Astrocyte (in vitro differentiated cells and primary cell): ENCODE measurements at regions not wholly inside any gene's neighbourhood (a gene's known extent, or its start where the extent isn't known, plus 50 kb on each side); places are given as distances from the start of the nearest gene placed in this dataset.

ENCODE experiments used
- DNase-seq: peaks from one replicate; pipeline ENCODE4 v3.0.0-alpha.2; 2010; ENCODE audit warnings: low read depth
- FAIRE-seq: peaks from 2 replicates; lab custom pipeline; 2011; peaks lifted over from hg19 to GRCh38; lab: Jason Lieb, UNC
- H2AFZ ChIP-seq: 2 replicates; pipeline ENCODE4 v1.6.0; 2012; ENCODE audit warnings: low read depth, low read length, inconsistent platforms
- H3K27ac ChIP-seq: 2 replicates; pipeline ENCODE4 v1.5.1; 2011; ENCODE audit warnings: low read depth, low read length, inconsistent platforms
- H3K27me3 ChIP-seq: 2 replicates; pipeline ENCODE4 v1.6.0; 2011; ENCODE audit warnings: low read length, inconsistent platforms; ENCODE audit not compliant: insufficient read depth
- H3K36me3 ChIP-seq: 2 replicates; pipeline ENCODE4 v1.5.1; 2011; ENCODE audit warnings: low read length, inconsistent platforms; ENCODE audit not compliant: insufficient read depth
- H3K4me1 ChIP-seq: 2 replicates; pipeline ENCODE4 v1.5.1; 2011; ENCODE audit warnings: low read length, inconsistent platforms; ENCODE audit not compliant: insufficient read depth
- H3K4me2 ChIP-seq: 2 replicates; pipeline ENCODE4 v1.6.0; 2012; ENCODE audit warnings: low read length, inconsistent platforms
- H3K4me3 ChIP-seq: 2 replicates; pipeline ENCODE4 v1.5.1; 2011; ENCODE audit warnings: low read depth, mild to moderate bottlenecking, low read length, inconsistent platforms; ENCODE audit not compliant: insufficient read depth
- H3K79me2 ChIP-seq: 2 replicates; pipeline ENCODE4 v1.6.0; 2012; ENCODE audit warnings: mild to moderate bottlenecking, low read length, inconsistent platforms; ENCODE audit not compliant: insufficient read depth
- H3K9ac ChIP-seq: 2 replicates; pipeline ENCODE4 v1.6.0; 2012; ENCODE audit warnings: mild to moderate bottlenecking, low read length, inconsistent platforms
- H3K9me3 ChIP-seq: 2 replicates; pipeline ENCODE4 v1.5.1; 2012; ENCODE audit warnings: low read depth, mild to moderate bottlenecking, low read length, inconsistent platforms; ENCODE audit not compliant: insufficient read depth
- H4K20me1 ChIP-seq: 2 replicates; pipeline ENCODE4 v1.6.0; 2012; ENCODE audit warnings: low read length, inconsistent platforms; ENCODE audit not compliant: insufficient read depth
- H3K27ac Mint-ChIP-seq: one replicate; pipeline ENCODE4 v1.8.0; 2021; ENCODE audit warnings: mild to moderate bottlenecking, mixed read lengths; ENCODE audit not compliant: unreplicated experiment
- H3K27me3 Mint-ChIP-seq: one replicate; pipeline ENCODE4 v1.8.0; 2021; ENCODE audit warnings: low read depth, mixed read lengths; ENCODE audit not compliant: unreplicated experiment
- H3K36me3 Mint-ChIP-seq: one replicate; pipeline ENCODE4 v1.8.0; 2021; ENCODE audit warnings: low read depth, mixed read lengths; ENCODE audit not compliant: unreplicated experiment
- H3K4me1 Mint-ChIP-seq: one replicate; pipeline ENCODE4 v1.8.0; 2021; ENCODE audit warnings: low read depth, mixed read lengths; ENCODE audit not compliant: unreplicated experiment
- H3K4me3 Mint-ChIP-seq: one replicate; pipeline ENCODE4 v1.8.0; 2021; ENCODE audit warnings: mild to moderate bottlenecking, moderate library complexity, mixed read lengths; ENCODE audit not compliant: unreplicated experiment
- H3K9me3 Mint-ChIP-seq: one replicate; pipeline ENCODE4 v1.8.0; 2021; ENCODE audit warnings: mild to moderate bottlenecking, mixed read lengths; ENCODE audit not compliant: unreplicated experiment
- EZH2 ChIP-seq: IDR thresholded peaks from 2 replicates; pipeline ENCODE4 v1.6.1; 2012; ENCODE audit warnings: mild to moderate bottlenecking, low read length, inconsistent platforms; ENCODE audit not compliant: insufficient read depth
- TF ChIP-seq, protein P1 (sequence below): IDR thresholded peaks from 2 replicates; pipeline ENCODE4 v1.5.1; 2011; ENCODE audit warnings: low read depth, mild to moderate bottlenecking, inconsistent platforms, low read length, moderate library complexity; ENCODE audit not compliant: insufficient read depth

- Histone ChIP-seq H3K4me1 (peaks cover 3% of the 10 kb centered on the region), H4K20me1 (no peaks in the 10 kb centered on the region), H3K4me3 (no peak overlapping the region), H3K27me3 (no peaks in the 10 kb centered on the region), H3K4me2 (no peak overlapping the region), H3K79me2 (no peaks in the 10 kb centered on the region), H2AFZ (no peak overlapping the region), H3K9ac (no peak overlapping the region), H3K36me3 (no peaks in the 10 kb centered on the region), H3K9me3 (no peaks in the 10 kb centered on the region), H3K27ac (no peak overlapping the region)
- Mint-ChIP-seq H3K9me3 (no peaks in the 10 kb centered on the region), H3K4me1 (peaks cover 11% of the 10 kb centered on the region), H3K27ac (no peak overlapping the region), H3K36me3 (no peaks in the 10 kb centered on the region), H3K4me3 (no peak overlapping the region), H3K27me3 (no peaks in the 10 kb centered on the region)
- no peak for FAIRE-seq
- no peak for DNase-seq
- no peak for TF ChIP-seq EZH2
- TF ChIP-seq, protein P1, sequence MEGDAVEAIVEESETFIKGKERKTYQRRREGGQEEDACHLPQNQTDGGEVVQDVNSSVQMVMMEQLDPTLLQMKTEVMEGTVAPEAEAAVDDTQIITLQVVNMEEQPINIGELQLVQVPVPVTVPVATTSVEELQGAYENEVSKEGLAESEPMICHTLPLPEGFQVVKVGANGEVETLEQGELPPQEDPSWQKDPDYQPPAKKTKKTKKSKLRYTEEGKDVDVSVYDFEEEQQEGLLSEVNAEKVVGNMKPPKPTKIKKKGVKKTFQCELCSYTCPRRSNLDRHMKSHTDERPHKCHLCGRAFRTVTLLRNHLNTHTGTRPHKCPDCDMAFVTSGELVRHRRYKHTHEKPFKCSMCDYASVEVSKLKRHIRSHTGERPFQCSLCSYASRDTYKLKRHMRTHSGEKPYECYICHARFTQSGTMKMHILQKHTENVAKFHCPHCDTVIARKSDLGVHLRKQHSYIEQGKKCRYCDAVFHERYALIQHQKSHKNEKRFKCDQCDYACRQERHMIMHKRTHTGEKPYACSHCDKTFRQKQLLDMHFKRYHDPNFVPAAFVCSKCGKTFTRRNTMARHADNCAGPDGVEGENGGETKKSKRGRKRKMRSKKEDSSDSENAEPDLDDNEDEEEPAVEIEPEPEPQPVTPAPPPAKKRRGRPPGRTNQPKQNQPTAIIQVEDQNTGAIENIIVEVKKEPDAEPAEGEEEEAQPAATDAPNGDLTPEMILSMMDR = no peak
Observed at GRCh38 chr4:111499706-111500105, 645.5 kb upstream of the FAM241A start.

- H3K4me1 ChIP-seq = no peaks in the 10 kb centered on the region
- no peak overlapping the region for H3K4me3 ChIP-seq
- H3K27ac ChIP-seq = no peak overlapping the region
- no peak overlapping the region for H3K4me2 ChIP-seq
- H3K4me1 Mint-ChIP-seq = peaks cover 7% of the 10 kb centered on the region
- H3K27me3 Mint-ChIP-seq = no peaks in the 10 kb centered on the region
- no peak overlapping the region for H3K9ac ChIP-seq
- DNase-seq (no peak), FAIRE-seq (peak; percentile 50)
- H3K36me3 ChIP-seq = no peaks in the 10 kb centered on the region
- no peaks in the 10 kb centered on the region for H4K20me1 ChIP-seq
- no peaks in the 10 kb centered on the region for H3K9me3 ChIP-seq
- H2AFZ ChIP-seq = no peak overlapping the region
- no peaks in the 10 kb centered on the region for H3K36me3 Mint-ChIP-seq
- H3K79me2 ChIP-seq = no peaks in the 10 kb centered on the region
- TF ChIP-seq, protein P1 = no peak
- TF ChIP-seq EZH2 = no peak
- no peaks in the 10 kb centered on the region for H3K9me3 Mint-ChIP-seq
- H3K27me3 ChIP-seq = no peaks in the 10 kb centered on the region
- H3K4me3 Mint-ChIP-seq = no peak overlapping the region
- H3K27ac Mint-ChIP-seq = no peak overlapping the region
Observed at GRCh38 chr4:111500858-111501257, 644.4 kb upstream of the FAM241A start.

GRCh38 chr4:111501946-111502345 lies 643.3 kb upstream of the FAM241A start:
- Mint-ChIP-seq H3K4me1 (peaks cover 14% of the 10 kb centered on the region), H3K36me3 (no peaks in the 10 kb centered on the region), H3K4me3 (no peak overlapping the region), H3K27ac (no peak overlapping the region), H3K9me3 (no peaks in the 10 kb centered on the region), H3K27me3 (no peaks in the 10 kb centered on the region)
- no peak overlapping the region for H3K9ac ChIP-seq
- H3K4me1 ChIP-seq = peaks cover 1% of the 10 kb centered on the region
- no peak overlapping the region for H3K27ac ChIP-seq
- no peaks in the 10 kb centered on the region for H3K79me2 ChIP-seq
- no peaks in the 10 kb centered on the region for H3K36me3 ChIP-seq
- TF ChIP-seq, protein P1 = no peak
- TF ChIP-seq EZH2 = no peak
- DNase-seq (peak; percentile 42), FAIRE-seq (no peak)
- H4K20me1 ChIP-seq = no peaks in the 10 kb centered on the region
- no peak overlapping the region for H3K4me2 ChIP-seq
- H3K4me3 ChIP-seq = no peak overlapping the region
- H2AFZ ChIP-seq = no peak overlapping the region
- H3K9me3 ChIP-seq = no peaks in the 10 kb centered on the region
- no peaks in the 10 kb centered on the region for H3K27me3 ChIP-seq
